ENCODE measurements at regions not wholly inside any gene's neighbourhood (a gene's known extent, or its start where the extent isn't known, plus 50 kb on each side); places are given as distances from the start of the nearest gene placed in this dataset.

GRCh38 chr7:12987238-12987637 lies 299.8 kb downstream of the ARL4A start:
- H3K4me3 ChIP-seq: no peak overlapping the region
- no peak for DNase-seq
- intact Hi-C loops (cut with DNase I): no loop called here
- no peaks in the 10 kb centered on the region for H3K27me3 ChIP-seq
- H3K9me3 ChIP-seq (replicated peaks in 1 of 3): no peaks in the 10 kb centered on the region
- H3K4me1 ChIP-seq (replicated peaks in 1 of 2): no peaks in the 10 kb centered on the region
- H3K36me3 ChIP-seq (replicated peaks in 1 of 2): no peaks in the 10 kb centered on the region
- TF ChIP-seq CTCF (IDR thresholded peaks at IDR 0.05): no peak
- H3K27ac ChIP-seq: no peak overlapping the region

- no peak overlapping the region for H3K4me3 ChIP-seq
- H3K27me3 ChIP-seq: no peaks in the 10 kb centered on the region
These were observed 303.0 kb downstream of the ARL4A start for GRCh38 chr7:12990440-12990839.

GRCh38 chr7:12993025-12993424 lies 305.6 kb downstream of the ARL4A start:
- Histone ChIP-seq H3K36me3 (replicated peaks in 1 of 2) (no peaks in the 10 kb centered on the region), H3K4me1 (replicated peaks in 1 of 2) (no peaks in the 10 kb centered on the region), H3K9me3 (replicated peaks in 1 of 3) (no peaks in the 10 kb centered on the region), H3K27ac (no peak overlapping the region), H3K4me3 (no peak overlapping the region), H3K27me3 (no peaks in the 10 kb centered on the region)
- TF ChIP-seq CTCF (IDR thresholded peaks at IDR 0.05) (no peak), POLR2A (IDR thresholded peaks at IDR 0.05) (no peak)
- intact Hi-C loops (cut with DNase I): no loop called here
- DNase-seq: no peak

More at GRCh38 chr7:12990440-12990839, 303.0 kb downstream of the ARL4A start:
- WGBS, 4 donors: 81 to 90% (median 87%) methylated on average over 4 of the region's 4 CpGs
- Histone ChIP-seq H3K4me1 (replicated peaks in 1 of 2) (no peaks in the 10 kb centered on the region), H3K27ac (no peak overlapping the region), H3K36me3 (replicated peaks in 1 of 2) (no peaks in the 10 kb centered on the region), H3K9me3 (replicated peaks in 1 of 3) (no peaks in the 10 kb centered on the region)
- intact Hi-C loops (cut with DNase I): no loop called here
- TF ChIP-seq CTCF (IDR thresholded peaks at IDR 0.05): no peak
- DNase-seq: no peak

GRCh38 chr7:12995912-12996469 lies 308.6 kb downstream of the ARL4A start:
- Histone ChIP-seq H3K4me3 (no peak overlapping the region), H3K4me1 (replicated peaks in 1 of 2) (no peaks in the 10 kb centered on the region), H3K27me3 (no peaks in the 10 kb centered on the region), H3K36me3 (replicated peaks in 1 of 2) (no peaks in the 10 kb centered on the region), H3K9me3 (replicated peaks in 1 of 3) (peaks cover 0 to 4% (median 0%) of the 10 kb centered on the region in 3 donors), H3K27ac (no peak overlapping the region)
- intact Hi-C loops (cut with DNase I): no loop called here
- no peak for DNase-seq
- TF ChIP-seq CTCF (IDR thresholded peaks at IDR 0.05) (no peak), POLR2A (IDR thresholded peaks at IDR 0.05) (no peak)
- WGBS, 4 donors: 71 to 86% (median 82%) methylated on average over 2 of the region's 2 CpGs
